NCI-H146 (cell line): ENCODE measurements at regions not wholly inside any gene's neighbourhood (a gene's known extent, or its start where the extent isn't known, plus 50 kb on each side); places are given as distances from the start of the nearest gene placed in this dataset.

ENCODE experiments used
- DNase-seq: peaks from one replicate; lab custom pipeline; 2025; lab: John Stamatoyannopoulos, UW

GRCh38 chr1:82445827-82446226 is 645.1 kb downstream of the ADGRL2 start:
- no peak for DNase-seq

DNA sequence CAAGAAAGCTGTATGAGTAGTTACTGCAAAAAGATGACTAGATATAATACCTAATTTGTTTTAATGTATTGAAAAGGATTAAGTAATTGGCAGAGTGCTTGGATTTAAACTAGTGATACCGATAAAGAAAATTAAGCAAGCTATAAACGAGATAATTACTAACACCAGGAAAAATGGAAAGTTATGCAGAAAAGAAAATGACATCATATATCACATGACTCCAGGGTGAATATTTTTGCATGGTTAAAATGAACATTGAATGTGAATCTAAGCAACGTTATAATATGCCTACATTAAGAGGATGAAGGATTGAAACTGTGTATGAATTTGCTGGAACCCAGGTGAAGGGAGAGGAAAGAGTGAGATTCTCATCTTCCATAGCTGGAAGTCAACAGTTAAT is 644.4 kb downstream of the ADGRL2 start:
- DNase-seq = no peak

GRCh38 chr1:82441402-82441801 is 640.7 kb downstream of the ADGRL2 start:
- no peak for DNase-seq

DNA sequence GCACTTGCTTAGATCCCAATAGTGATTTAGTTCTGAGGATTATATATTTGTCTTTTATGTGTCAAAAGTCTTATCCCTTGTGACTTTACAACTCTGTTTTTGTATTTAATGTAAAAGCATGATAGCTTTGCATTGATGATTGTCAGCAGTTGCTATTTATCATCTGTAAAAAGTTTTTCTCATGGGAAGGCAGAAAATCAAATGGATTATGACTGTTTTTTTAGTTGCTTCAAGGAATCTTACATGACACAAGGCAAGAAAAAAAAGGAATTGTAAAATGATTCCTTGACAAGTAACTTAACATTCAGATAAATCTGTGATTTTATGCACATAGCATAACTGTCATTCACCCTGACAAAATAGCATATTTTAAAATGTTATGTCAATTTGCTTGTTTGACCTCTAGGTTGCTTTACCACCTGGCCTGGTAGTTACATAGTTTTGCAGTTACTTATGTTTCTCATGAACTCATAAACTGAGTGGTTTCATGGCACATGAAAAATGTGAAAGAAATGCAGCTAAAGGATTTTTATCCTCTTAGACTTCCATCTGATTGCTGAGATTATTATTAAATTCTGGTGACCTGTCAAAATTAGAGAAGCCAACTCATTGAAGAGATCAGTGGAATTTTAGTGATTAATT is 622.6 kb downstream of the ADGRL2 start:
- no peak for DNase-seq

DNA sequence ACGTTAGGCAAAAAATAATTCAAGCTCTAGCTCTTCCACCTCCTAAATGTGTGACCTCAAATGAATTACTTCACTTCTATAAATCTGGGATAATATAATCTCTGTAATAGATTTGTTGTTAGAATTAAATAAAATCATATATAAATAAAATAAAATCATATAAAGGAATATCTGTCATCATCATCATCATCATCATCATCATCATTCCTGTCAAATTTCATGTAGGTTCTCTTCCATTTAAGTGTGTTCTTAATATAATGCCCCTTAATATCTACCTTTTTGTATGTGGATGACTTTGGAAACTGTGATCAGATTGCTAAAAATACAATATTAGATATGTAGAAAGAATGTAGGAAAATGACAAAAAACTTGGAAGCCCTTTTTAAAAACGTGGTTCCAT is 621.0 kb downstream of the ADGRL2 start:
- DNase-seq = no peak

DNA sequence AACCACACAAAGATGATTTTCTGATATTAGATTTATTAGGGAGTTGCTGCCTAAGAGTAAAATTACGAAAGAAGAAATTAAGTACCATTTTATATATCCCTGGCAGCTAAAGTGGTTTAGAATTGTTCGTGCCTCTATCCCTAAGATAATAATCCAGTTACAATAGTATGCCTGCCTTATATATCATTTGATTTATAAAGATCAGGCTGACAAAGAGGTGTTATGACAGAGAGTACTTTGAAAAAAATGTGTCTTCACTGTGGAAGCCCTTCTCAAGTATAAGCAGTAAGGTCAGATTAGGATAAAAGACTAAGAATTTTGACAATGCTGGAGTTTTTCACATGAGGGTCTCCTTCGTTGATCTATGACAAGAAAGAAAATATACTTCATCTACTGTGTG is 619.9 kb downstream of the ADGRL2 start:
- no peak for DNase-seq

DNA sequence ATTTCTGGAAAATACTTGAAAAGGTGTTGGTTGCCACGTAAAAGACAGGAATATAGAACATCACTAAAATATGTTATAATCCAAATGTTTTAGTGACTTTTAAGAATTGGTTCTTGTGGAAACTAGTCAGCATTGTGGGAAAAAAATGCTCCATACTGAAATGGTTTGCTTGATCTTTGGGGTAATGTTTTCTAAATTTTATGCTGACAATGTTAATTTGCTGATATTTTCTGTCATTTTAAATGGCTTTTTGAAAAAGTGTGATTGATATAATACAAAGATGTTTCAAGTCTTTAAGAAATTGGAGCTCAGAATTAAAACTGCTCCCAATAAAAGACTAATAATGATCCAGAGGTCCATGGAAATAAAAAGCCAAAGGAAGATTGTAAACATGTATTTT is 610.9 kb downstream of the ADGRL2 start:
- DNase-seq = no peak

DNA sequence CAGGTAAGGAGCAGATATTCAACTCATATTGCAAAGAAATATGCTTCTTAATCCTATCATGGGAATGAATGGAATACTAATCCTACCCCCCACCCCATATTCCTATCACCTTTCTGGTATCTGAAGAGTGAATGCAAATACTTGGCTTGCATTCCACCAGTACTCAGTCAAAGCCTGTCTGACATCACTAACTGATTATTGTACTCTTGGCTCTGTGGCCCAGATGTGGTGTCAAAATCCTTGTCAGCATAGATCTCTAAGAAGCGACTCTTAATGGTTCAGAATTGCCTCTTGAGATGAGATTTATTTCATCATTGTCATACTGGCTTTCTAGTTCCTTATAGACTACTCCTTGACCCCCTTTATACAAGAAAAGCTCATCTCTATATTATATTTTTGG is 604.6 kb downstream of the ADGRL2 start:
- no peak for DNase-seq

- DNase-seq = no peak
Observed at GRCh38 chr1:82401116-82401515, 600.4 kb downstream of the ADGRL2 start.

GRCh38 chr1:82400521-82400920 is 599.8 kb downstream of the ADGRL2 start:
- no peak for DNase-seq

DNA sequence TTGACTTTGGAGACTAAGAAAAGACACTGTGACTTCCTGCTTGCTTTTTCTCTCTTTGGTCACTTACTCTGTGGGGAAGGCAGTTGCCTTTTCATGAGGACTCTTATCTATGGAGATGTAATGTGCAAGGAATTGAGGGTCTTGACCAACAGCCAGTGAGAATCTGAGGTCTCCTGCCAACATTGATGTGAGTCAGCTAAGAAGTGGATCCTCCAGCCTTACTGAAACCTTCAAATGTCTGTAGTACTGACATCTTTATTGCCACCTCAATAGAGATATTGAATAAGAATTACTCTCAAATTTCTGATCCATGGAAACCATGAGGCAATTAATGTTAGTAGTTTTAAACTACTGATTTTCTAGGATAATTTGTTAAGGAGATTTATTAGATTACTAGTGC is 598.4 kb downstream of the ADGRL2 start:
- DNase-seq = no peak

DNA sequence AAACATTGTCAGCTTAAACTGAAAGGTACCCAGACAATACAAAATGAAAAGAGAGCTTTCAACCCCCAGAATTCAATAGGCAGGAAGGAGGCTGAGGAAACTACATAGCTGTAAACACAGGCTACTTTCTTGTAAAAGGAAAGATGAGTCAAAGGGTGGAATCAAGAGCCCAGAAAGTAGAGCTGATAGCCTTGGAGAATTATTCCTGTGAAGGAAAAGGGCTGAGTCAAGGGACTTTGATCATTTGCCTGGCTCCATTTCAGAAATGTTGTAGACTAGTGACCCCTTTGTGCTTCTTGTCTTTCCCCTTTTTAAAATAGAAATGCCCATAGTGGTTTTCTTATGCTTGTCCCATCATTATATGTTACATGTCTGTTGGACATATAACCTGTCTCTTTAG is 597.6 kb downstream of the ADGRL2 start:
- DNase-seq = no peak

DNA sequence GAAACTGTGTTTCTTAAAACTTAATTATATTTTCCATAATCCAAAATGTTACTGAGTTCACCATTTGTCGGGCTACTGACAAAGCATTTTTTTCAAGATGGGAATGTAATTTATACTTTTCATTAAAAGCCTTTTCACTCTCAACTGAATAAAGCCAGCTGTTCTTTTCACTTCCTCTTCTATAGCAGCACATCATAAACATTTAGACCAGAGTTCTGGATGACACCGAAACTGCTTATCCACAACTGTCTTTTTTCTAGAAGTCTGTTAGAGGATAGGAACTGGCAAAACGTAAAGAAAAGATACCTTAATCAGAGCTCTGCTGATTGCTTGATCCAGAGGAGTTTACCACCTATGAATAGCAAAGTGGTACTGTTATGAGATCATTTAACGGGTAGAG is 594.7 kb downstream of the ADGRL2 start:
- DNase-seq = no peak

- DNase-seq = no peak
Observed at GRCh38 chr1:82392946-82393345, 592.2 kb downstream of the ADGRL2 start.

DNA sequence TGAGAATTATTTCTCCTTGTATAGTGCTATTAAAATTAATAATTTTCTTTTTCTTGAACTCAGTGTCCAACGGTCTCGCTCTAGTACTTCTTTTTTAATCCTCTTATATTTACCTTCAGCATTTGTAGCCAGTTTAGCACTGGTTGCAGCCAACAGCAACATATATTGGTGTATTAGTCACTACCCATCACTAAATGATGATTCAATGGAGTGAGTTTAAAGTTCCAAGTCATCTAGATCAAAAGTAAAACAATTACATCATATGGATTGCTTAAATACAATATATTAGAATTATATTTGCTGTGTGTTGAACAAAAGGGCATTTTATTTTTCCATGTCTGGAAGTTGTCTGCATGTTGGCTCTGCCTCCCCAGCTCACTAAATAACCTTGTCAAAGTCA is 591.8 kb downstream of the ADGRL2 start:
- DNase-seq = no peak

- DNase-seq = no peak
Observed at GRCh38 chr1:82391712-82392111, 591.0 kb downstream of the ADGRL2 start.

DNA sequence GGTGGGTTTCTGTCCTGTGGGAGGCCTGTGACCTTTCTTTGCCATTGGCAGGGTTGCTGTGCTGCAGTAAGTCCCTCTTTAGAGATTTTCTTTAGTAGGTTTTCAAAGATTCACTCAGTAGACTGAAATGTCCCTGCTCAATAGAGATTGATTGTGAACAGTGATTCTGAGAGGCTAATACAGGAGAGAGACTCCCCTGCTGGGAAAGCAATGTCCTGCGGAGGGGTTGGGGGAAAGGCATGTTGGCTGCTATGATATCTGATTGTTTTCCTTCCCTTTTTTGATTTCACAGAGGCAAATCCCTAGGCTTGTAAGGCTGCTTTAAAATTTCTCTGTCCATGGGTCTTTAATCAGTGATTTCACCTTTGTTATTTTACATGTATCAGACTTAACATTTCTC is 589.9 kb downstream of the ADGRL2 start:
- DNase-seq = no peak

GRCh38 chr1:82388679-82389078 is 587.9 kb downstream of the ADGRL2 start:
- DNase-seq = no peak

DNA sequence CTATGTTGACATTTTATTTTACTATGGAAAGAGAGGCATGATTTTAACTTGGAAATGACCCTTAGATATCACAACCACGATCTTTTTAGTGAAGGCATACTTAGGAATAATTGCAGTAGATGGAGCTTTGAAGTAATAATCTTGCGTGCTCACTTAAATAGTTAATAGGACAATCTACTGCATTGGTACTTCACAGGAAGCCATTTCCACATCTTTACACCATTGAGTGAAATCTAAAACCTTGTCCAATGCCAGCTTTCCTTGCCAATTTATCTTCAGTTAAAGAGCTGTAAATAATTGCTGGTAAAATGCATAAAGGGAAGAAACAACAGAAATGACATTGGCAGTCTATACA is 586.3 kb downstream of the ADGRL2 start:
- DNase-seq = no peak

DNA sequence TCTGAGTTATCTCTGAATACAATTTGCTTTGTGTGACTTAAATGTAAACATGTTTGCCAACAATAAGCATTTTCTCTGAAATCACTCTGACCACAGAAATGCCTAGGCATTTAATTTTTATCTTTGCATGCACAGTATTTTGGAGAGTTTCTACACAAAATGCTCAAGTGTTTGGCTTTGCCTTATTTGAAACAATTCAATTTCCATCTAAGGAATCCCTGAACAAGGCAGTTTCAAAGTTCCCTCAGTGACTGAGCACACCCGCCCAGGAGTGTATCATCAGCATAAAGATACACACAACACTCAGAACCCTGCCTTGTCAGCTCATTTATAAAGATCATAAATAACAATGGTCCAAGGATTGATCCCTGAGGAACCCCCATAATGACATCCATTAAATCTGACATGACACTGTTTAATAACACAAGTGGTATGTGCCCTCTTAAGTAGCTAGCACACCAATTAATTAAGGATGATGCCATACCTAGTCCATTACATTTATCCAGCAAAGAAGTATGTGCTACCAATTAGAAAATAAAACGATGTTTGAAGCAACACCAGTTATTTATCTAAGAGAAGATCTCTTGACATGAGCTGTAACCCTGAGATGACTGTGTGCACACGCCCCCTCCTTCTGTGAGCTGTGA is 585.8 kb downstream of the ADGRL2 start:
- no peak for DNase-seq

DNA sequence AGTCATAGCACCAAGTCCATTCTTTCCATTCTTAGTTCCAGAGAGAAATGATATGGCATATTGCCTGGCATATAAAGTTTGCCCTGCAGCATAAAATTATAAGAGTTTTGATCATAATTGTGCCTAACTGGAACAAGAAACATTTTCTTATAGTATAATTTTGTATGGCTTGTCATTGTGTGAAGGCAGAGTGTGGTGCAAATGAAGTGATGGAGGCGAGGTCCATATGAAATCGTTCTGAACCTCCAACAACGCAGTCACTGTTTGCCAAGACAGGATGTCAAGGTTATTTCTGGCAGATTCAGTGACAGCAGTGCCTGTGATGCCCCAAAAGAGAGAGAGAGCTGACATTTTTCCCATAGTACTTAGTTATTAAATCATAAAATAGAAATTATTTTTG is 584.0 kb downstream of the ADGRL2 start:
- DNase-seq = no peak

GRCh38 chr1:82377201-82377884 is 576.6 kb downstream of the ADGRL2 start:
- DNase-seq = no peak

DNA sequence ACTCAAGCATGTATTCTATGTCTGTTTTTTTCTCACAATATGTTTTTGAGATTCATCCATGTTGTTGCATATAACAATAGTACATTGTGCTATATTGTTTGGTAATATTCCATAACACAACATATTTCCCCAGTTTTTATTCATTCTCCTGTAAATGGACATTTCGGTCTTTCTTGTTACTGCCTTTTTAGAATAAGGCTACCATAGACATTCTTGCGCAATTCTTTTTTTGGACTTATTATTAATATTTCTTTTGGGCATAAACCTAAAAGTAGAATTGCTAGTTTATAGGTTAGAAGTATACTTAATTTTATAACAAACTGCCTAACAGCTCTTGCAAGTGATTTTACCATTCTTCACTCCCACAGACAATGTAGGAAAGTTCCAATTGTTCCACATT is 573.0 kb downstream of the ADGRL2 start:
- DNase-seq = no peak
